Breast epithelium (tissue), 4 donors: ENCODE measurements at regions not wholly inside any gene's neighbourhood (a gene's known extent, or its start where the extent isn't known, plus 50 kb on each side); places are given as distances from the start of the nearest gene placed in this dataset.

Experiments
- DNase-seq, 2 donors: peaks; one replicate each; pipeline ENCODE4 v3.0.0-alpha.2; 2019; ENCODE audit warnings: low spot score in 2 of 2
- H3K27ac ChIP-seq, 2 donors: fragments of 200-600 bp; sonication (generic) in 1 of 2; one replicate each; pipeline ENCODE4 v1.5.1; 2016 to 2019; ENCODE audit warnings: mild to moderate bottlenecking in 1 of 2
- H3K27me3 ChIP-seq, 2 donors: fragments of 200-600 bp; sonication (generic) in 1 of 2; one replicate each; pipeline versions ENCODE4 v1.5.1 to v1.6.0; 2017 to 2019; ENCODE audit warnings: control low read depth in 1 of 2, mild to moderate bottlenecking in 1 of 2
- H3K36me3 ChIP-seq: fragments of 200-600 bp; one replicate; pipeline ENCODE4 v1.5.1; 2019
- H3K4me1 ChIP-seq, 2 donors: fragments of 200-600 bp; sonication (generic); one replicate each; pipeline ENCODE4 v1.5.1; 2016 to 2019; ENCODE audit warnings: control low read depth in 1 of 2
- H3K4me3 ChIP-seq, 3 donors: fragments of 200-600 bp; sonication (generic); 1 replicate in 2 of 3; 2 replicates in 1 of 3; pipeline ENCODE4 v1.5.1; 2016 to 2019; ENCODE audit warnings: mild to moderate bottlenecking in 3 of 3, moderate library complexity in 2 of 3
- H3K9me3 ChIP-seq, 2 donors: fragments of 200-600 bp; sonication (generic) in 1 of 2; one replicate each; pipeline ENCODE4 v1.5.1; 2016 to 2019; ENCODE audit warnings: control low read depth in 1 of 2
- CTCF ChIP-seq, 3 donors: fragments of 450-650 bp; IDR thresholded peaks; one replicate each; pipeline ENCODE4 v1.5.1; 2016 to 2017; ENCODE audit warnings: antibody characterized with exemption in 3 of 3, mild to moderate bottlenecking in 3 of 3, moderate library complexity in 3 of 3
- POLR2A ChIP-seq: fragments of 450-650 bp; IDR thresholded peaks from one replicate; pipeline ENCODE4 v1.6.1; 2016; ENCODE audit warnings: antibody characterized with exemption, mild to moderate bottlenecking, moderate library complexity
- POLR2AphosphoS5 ChIP-seq, 3 donors: sonication (generic); formaldehyde crosslinking; IDR thresholded peaks; one replicate each; pipeline ENCODE4 v1.6.1; 2017; ENCODE audit warnings: antibody characterized with exemption in 3 of 3
- intact Hi-C: fragments of 100-400 bp; cut with DNase I; formaldehyde crosslinking; loops from one replicate; pipeline ENCODE4 v1.15.1; 2023; ENCODE audit warnings: low total_unique reads

GRCh38 chr10:117078168-117078837, 59.8 kb downstream of the VAX1 start:
- DNase-seq: no peak
- intact Hi-C loops: no loop called here
- no peak for TF ChIP-seq CTCF (IDR thresholded peaks at IDR 0.05)
- no peak for TF ChIP-seq POLR2AphosphoS5 (IDR thresholded peaks at IDR 0.05)
- TF ChIP-seq POLR2A: no peak
- no peaks in the 10 kb centered on the region for H3K27me3 ChIP-seq
- no peaks in the 10 kb centered on the region for H3K4me1 ChIP-seq
- no peak overlapping the region for H3K27ac ChIP-seq
- H3K36me3 ChIP-seq: no peaks in the 10 kb centered on the region
- no peak overlapping the region for H3K4me3 ChIP-seq
- H3K9me3 ChIP-seq: no peaks in the 10 kb centered on the region

- intact Hi-C loops: no loop called here
- Histone ChIP-seq H3K4me1 (no peaks in the 10 kb centered on the region), H3K27me3 (no peaks in the 10 kb centered on the region), H3K36me3 (no peaks in the 10 kb centered on the region), H3K27ac (no peak overlapping the region), H3K9me3 (no peaks in the 10 kb centered on the region), H3K4me3 (no peak overlapping the region)
- TF ChIP-seq CTCF (IDR thresholded peaks at IDR 0.05) (no peak), POLR2AphosphoS5 (IDR thresholded peaks at IDR 0.05) (no peak), POLR2A (no peak)
- no peak for DNase-seq
Observed at GRCh38 chr10:117075064-117075463, 63.0 kb downstream of the VAX1 start.

- TF ChIP-seq CTCF (IDR thresholded peaks at IDR 0.05): peak in 1 of 3 donors; percentile 17
- no peak for TF ChIP-seq POLR2A
- no peaks in the 10 kb centered on the region for H3K36me3 ChIP-seq
- no peaks in the 10 kb centered on the region for H3K9me3 ChIP-seq
- no peaks in the 10 kb centered on the region for H3K27me3 ChIP-seq
- no peaks in the 10 kb centered on the region for H3K4me1 ChIP-seq
- no peak overlapping the region for H3K27ac ChIP-seq
- intact Hi-C loops: no loop called here
- no peak overlapping the region for H3K4me3 ChIP-seq
- DNase-seq: no peak
Observed at GRCh38 chr10:117074621-117075020, 63.4 kb downstream of the VAX1 start.

GRCh38 chr10:117071286-117072050, 66.5 kb upstream of the SHTN1 start:
- TF ChIP-seq POLR2A: no peak
- no peak for TF ChIP-seq CTCF (IDR thresholded peaks at IDR 0.05)
- no peak for TF ChIP-seq POLR2AphosphoS5 (IDR thresholded peaks at IDR 0.05)
- intact Hi-C loops: no loop called here
- DNase-seq: no peak
- Histone ChIP-seq H3K4me1 (no peaks in the 10 kb centered on the region), H3K9me3 (no peaks in the 10 kb centered on the region), H3K36me3 (no peaks in the 10 kb centered on the region), H3K4me3 (no peak overlapping the region), H3K27ac (no peak overlapping the region), H3K27me3 (no peaks in the 10 kb centered on the region)
